ENCODE measurements at regions not wholly inside any gene's neighbourhood (a gene's known extent, or its start where the extent isn't known, plus 50 kb on each side); places are given as distances from the start of the nearest gene placed in this dataset.

DNA sequence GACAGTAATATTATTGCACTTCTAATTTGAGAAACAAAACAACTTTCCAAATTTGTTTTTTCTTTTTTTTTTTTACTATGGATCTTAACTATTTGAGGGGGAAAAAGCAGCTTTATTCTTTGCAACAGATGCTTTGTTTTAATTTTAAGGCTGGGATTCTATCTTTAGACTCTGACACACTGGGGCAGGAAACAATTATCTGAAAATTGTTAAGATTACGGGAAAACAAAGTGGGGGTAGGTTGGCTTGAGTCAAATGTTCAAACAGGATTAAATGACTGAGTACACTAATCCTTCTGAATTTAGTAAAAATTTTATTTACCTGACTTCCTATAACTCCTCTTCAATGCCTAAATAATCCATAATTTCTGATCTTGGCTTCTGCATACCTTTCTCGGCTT, 543.2 kb downstream of the SLITRK6 start:
- no peaks in the 10 kb centered on the region for H3K36me3 ChIP-seq
- H3K4me3 ChIP-seq: no peak overlapping the region
- 70 to 73% methylated on average over 2 of the region's 2 CpGs for WGBS, 2 donors (ENCODE audit: low coverage in 1 of 2)
- no peaks in the 10 kb centered on the region for H3K4me1 ChIP-seq
- no peak for ATAC-seq
- H3K27me3 ChIP-seq: no peaks in the 10 kb centered on the region
- TF ChIP-seq, protein P1, sequence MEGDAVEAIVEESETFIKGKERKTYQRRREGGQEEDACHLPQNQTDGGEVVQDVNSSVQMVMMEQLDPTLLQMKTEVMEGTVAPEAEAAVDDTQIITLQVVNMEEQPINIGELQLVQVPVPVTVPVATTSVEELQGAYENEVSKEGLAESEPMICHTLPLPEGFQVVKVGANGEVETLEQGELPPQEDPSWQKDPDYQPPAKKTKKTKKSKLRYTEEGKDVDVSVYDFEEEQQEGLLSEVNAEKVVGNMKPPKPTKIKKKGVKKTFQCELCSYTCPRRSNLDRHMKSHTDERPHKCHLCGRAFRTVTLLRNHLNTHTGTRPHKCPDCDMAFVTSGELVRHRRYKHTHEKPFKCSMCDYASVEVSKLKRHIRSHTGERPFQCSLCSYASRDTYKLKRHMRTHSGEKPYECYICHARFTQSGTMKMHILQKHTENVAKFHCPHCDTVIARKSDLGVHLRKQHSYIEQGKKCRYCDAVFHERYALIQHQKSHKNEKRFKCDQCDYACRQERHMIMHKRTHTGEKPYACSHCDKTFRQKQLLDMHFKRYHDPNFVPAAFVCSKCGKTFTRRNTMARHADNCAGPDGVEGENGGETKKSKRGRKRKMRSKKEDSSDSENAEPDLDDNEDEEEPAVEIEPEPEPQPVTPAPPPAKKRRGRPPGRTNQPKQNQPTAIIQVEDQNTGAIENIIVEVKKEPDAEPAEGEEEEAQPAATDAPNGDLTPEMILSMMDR (IDR thresholded peaks at IDR 0.05): no peak
- TF ChIP-seq EP300 (IDR thresholded peaks at IDR 0.05) (no peak), POLR2A (IDR thresholded peaks at IDR 0.05) (no peak), POLR2AphosphoS5 (IDR thresholded peaks at IDR 0.05) (no peak)
- no peaks in the 10 kb centered on the region for H3K9me3 ChIP-seq
- H3K27ac ChIP-seq: no peak overlapping the region

DNA sequence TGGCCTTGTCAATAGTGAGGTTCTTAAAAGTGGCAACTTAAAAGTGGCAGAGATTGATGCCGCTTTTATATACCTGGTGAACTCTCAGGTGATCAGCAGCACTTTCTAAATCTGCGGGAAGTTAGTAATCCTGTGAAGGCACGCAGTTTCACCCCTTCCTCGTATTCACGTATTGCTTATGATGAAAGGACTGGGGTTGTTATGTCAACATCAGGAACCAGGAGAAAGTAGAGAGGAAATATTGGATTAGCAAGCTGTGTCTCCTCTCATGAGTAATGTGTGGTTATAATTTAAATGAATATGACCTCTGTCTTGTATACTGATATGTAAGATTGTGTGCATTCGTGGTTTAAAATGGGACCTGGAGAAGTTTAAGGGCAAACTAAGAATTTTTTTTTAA, 544.6 kb downstream of the SLITRK6 start:
- 78 to 85% methylated on average over 6 of the region's 6 CpGs for WGBS, 2 donors (ENCODE audit: low coverage in 1 of 2)
- no peak for TF ChIP-seq POLR2A (IDR thresholded peaks at IDR 0.05)
- no peak for TF ChIP-seq POLR2AphosphoS5 (IDR thresholded peaks at IDR 0.05)
- TF ChIP-seq, protein P1 (IDR thresholded peaks at IDR 0.05): no peak
- no peak for TF ChIP-seq EP300 (IDR thresholded peaks at IDR 0.05)
- Histone ChIP-seq H3K4me3 (no peak overlapping the region), H3K36me3 (no peaks in the 10 kb centered on the region), H3K4me1 (no peaks in the 10 kb centered on the region), H3K27me3 (no peaks in the 10 kb centered on the region), H3K27ac (no peak overlapping the region), H3K9me3 (no peaks in the 10 kb centered on the region)
- ATAC-seq: no peak

DNA sequence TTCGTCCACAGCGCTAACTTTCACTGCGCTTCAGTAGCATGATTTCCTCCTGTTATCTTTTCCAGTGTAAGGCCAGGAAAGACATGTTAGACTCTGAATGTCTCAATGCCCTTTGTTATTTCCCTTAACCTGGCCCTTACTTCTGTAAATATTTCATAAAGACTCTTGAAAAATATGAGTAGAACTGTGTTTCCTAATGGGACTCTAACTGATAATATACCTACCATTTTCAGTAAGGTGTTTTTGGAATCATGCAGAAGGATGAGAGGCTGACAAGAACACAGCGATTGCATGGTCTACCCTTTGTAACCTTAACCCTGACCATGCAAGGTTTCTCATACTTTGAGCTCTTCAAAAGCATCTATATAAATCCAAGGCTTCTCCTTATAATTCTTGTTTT, 550.1 kb downstream of the SLITRK6 start:
- 94 to 96% methylated on average over 2 to 4 of the region's 4 CpGs for WGBS, 2 donors (ENCODE audit: low coverage in 1 of 2)
- no peaks in the 10 kb centered on the region for H3K27me3 ChIP-seq
- H3K27ac ChIP-seq: no peak overlapping the region
- H3K4me1 ChIP-seq: no peaks in the 10 kb centered on the region
- no peaks in the 10 kb centered on the region for H3K36me3 ChIP-seq
- ATAC-seq: no peak
- no peak overlapping the region for H3K4me3 ChIP-seq
- TF ChIP-seq POLR2AphosphoS5 (IDR thresholded peaks at IDR 0.05): no peak
- no peak for TF ChIP-seq POLR2A (IDR thresholded peaks at IDR 0.05)
- TF ChIP-seq, protein P1 (IDR thresholded peaks at IDR 0.05): no peak
- TF ChIP-seq EP300 (IDR thresholded peaks at IDR 0.05): no peak
- no peaks in the 10 kb centered on the region for H3K9me3 ChIP-seq

DNA sequence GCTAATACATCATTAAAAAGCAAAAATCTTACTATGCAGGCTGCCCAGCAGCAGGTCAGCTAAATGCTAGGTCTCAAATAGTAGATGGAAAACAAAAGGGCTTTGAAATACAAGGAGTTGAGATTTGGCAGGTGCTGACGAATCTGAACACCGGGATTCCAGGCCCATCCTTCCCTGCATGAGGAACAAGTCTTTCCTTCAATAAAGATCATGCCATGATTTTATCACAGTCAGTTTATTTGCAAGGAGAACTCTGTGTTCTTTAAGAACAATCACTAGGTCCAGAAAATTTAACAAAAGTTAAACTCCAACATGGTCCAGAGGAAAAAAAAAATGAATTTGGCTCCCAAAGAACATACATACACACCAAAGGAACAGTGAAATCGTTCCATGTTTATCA, 551.4 kb downstream of the SLITRK6 start:
- WGBS, 2 donors (ENCODE audit: low coverage in 1 of 2): 60 to 91% methylated on average over 3 of the region's 3 CpGs
- Histone ChIP-seq H3K4me1 (no peaks in the 10 kb centered on the region), H3K27ac (no peak overlapping the region), H3K27me3 (no peaks in the 10 kb centered on the region), H3K4me3 (no peak overlapping the region), H3K36me3 (no peaks in the 10 kb centered on the region), H3K9me3 (no peaks in the 10 kb centered on the region)
- TF ChIP-seq POLR2A (IDR thresholded peaks at IDR 0.05) (no peak), EP300 (IDR thresholded peaks at IDR 0.05) (no peak), POLR2AphosphoS5 (IDR thresholded peaks at IDR 0.05) (no peak)
- TF ChIP-seq, protein P1 (IDR thresholded peaks at IDR 0.05): no peak
- no peak for ATAC-seq

DNA sequence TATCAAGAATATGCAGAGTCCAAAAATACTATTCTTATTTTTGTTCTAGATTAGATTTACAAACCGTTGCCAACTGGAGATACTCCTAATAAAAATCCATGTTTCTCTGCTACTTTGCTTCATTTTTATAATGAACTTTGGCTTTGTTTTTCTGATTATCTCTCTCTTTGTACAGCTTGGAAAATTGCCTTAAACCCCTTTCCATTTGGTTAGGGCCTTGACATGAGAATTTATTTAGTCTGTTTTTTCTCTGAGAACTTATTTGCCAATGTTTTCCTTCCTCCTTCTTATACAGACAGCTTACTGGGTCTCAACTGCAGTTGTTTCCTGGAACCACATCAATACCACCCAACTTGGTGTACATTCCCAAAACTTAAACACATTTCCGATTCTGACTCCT, 555.4 kb downstream of the SLITRK6 start:
- H3K4me1 ChIP-seq: no peaks in the 10 kb centered on the region
- no peaks in the 10 kb centered on the region for H3K9me3 ChIP-seq
- no peak overlapping the region for H3K27ac ChIP-seq
- 18 to 64% methylated on average over 2 of the region's 2 CpGs for WGBS, 2 donors (ENCODE audit: low coverage in 1 of 2)
- TF ChIP-seq POLR2A (IDR thresholded peaks at IDR 0.05) (no peak), POLR2AphosphoS5 (IDR thresholded peaks at IDR 0.05) (no peak)
- TF ChIP-seq, protein P1 (IDR thresholded peaks at IDR 0.05): no peak
- H3K36me3 ChIP-seq: no peaks in the 10 kb centered on the region
- no peaks in the 10 kb centered on the region for H3K27me3 ChIP-seq
- no peak overlapping the region for H3K4me3 ChIP-seq
- no peak for ATAC-seq
